Astrocyte (in vitro differentiated cells and primary cell): ENCODE measurements at regions not wholly inside any gene's neighbourhood (a gene's known extent, or its start where the extent isn't known, plus 50 kb on each side); places are given as distances from the start of the nearest gene placed in this dataset.
A peak's percentile ranks its signal among the peaks of the same experiment; 100 is the strongest.

Experiments
- DNase-seq: peaks from one replicate; pipeline ENCODE4 v3.0.0-alpha.2; 2010; ENCODE audit warnings: low read depth
- FAIRE-seq: peaks from 2 replicates; lab custom pipeline; 2011; peaks lifted over from hg19 to GRCh38; lab: Jason Lieb, UNC
- H2AFZ ChIP-seq: 2 replicates; pipeline ENCODE4 v1.6.0; 2012; ENCODE audit warnings: low read depth, low read length, inconsistent platforms
- H3K27ac ChIP-seq: 2 replicates; pipeline ENCODE4 v1.5.1; 2011; ENCODE audit warnings: low read depth, low read length, inconsistent platforms
- H3K27me3 ChIP-seq: 2 replicates; pipeline ENCODE4 v1.6.0; 2011; ENCODE audit warnings: low read length, inconsistent platforms; ENCODE audit not compliant: insufficient read depth
- H3K36me3 ChIP-seq: 2 replicates; pipeline ENCODE4 v1.5.1; 2011; ENCODE audit warnings: low read length, inconsistent platforms; ENCODE audit not compliant: insufficient read depth
- H3K4me1 ChIP-seq: 2 replicates; pipeline ENCODE4 v1.5.1; 2011; ENCODE audit warnings: low read length, inconsistent platforms; ENCODE audit not compliant: insufficient read depth
- H3K4me2 ChIP-seq: 2 replicates; pipeline ENCODE4 v1.6.0; 2012; ENCODE audit warnings: low read length, inconsistent platforms
- H3K4me3 ChIP-seq: 2 replicates; pipeline ENCODE4 v1.5.1; 2011; ENCODE audit warnings: low read depth, mild to moderate bottlenecking, low read length, inconsistent platforms; ENCODE audit not compliant: insufficient read depth
- H3K79me2 ChIP-seq: 2 replicates; pipeline ENCODE4 v1.6.0; 2012; ENCODE audit warnings: mild to moderate bottlenecking, low read length, inconsistent platforms; ENCODE audit not compliant: insufficient read depth
- H3K9ac ChIP-seq: 2 replicates; pipeline ENCODE4 v1.6.0; 2012; ENCODE audit warnings: mild to moderate bottlenecking, low read length, inconsistent platforms
- H3K9me3 ChIP-seq: 2 replicates; pipeline ENCODE4 v1.5.1; 2012; ENCODE audit warnings: low read depth, mild to moderate bottlenecking, low read length, inconsistent platforms; ENCODE audit not compliant: insufficient read depth
- H4K20me1 ChIP-seq: 2 replicates; pipeline ENCODE4 v1.6.0; 2012; ENCODE audit warnings: low read length, inconsistent platforms; ENCODE audit not compliant: insufficient read depth
- H3K27ac Mint-ChIP-seq: one replicate; pipeline ENCODE4 v1.8.0; 2021; ENCODE audit warnings: mild to moderate bottlenecking, mixed read lengths; ENCODE audit not compliant: unreplicated experiment
- H3K27me3 Mint-ChIP-seq: one replicate; pipeline ENCODE4 v1.8.0; 2021; ENCODE audit warnings: low read depth, mixed read lengths; ENCODE audit not compliant: unreplicated experiment
- H3K36me3 Mint-ChIP-seq: one replicate; pipeline ENCODE4 v1.8.0; 2021; ENCODE audit warnings: low read depth, mixed read lengths; ENCODE audit not compliant: unreplicated experiment
- H3K4me1 Mint-ChIP-seq: one replicate; pipeline ENCODE4 v1.8.0; 2021; ENCODE audit warnings: low read depth, mixed read lengths; ENCODE audit not compliant: unreplicated experiment
- H3K4me3 Mint-ChIP-seq: one replicate; pipeline ENCODE4 v1.8.0; 2021; ENCODE audit warnings: mild to moderate bottlenecking, moderate library complexity, mixed read lengths; ENCODE audit not compliant: unreplicated experiment
- H3K9me3 Mint-ChIP-seq: one replicate; pipeline ENCODE4 v1.8.0; 2021; ENCODE audit warnings: mild to moderate bottlenecking, mixed read lengths; ENCODE audit not compliant: unreplicated experiment
- EZH2 ChIP-seq: IDR thresholded peaks from 2 replicates; pipeline ENCODE4 v1.6.1; 2012; ENCODE audit warnings: mild to moderate bottlenecking, low read length, inconsistent platforms; ENCODE audit not compliant: insufficient read depth
- TF ChIP-seq, protein P1 (sequence below): IDR thresholded peaks from 2 replicates; pipeline ENCODE4 v1.5.1; 2011; ENCODE audit warnings: low read depth, mild to moderate bottlenecking, inconsistent platforms, low read length, moderate library complexity; ENCODE audit not compliant: insufficient read depth

DNA sequence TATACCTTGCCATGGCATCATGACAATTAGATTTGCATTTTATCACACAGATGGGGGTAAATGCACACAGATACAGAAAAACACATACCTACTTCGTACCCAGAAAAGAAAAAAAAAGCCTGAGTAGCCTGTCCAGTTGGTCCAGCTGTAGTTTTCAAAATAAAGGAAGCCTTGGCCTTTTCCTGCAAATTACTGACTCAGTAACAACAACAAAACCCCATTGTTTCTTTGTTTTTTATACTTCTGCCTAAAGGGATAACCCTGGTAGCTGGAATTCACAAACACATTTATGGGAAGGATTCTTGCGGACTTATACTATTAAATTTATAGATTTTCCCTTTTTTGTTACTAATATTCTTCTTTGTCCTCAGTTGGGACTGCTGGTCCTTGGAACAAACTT, 156.4 kb upstream of the PCDH10 start:
- H3K27ac ChIP-seq = no peak overlapping the region
- FAIRE-seq (no peak), DNase-seq (no peak)
- Mint-ChIP-seq H3K4me3 (no peak overlapping the region), H3K4me1 (peaks cover 4% of the 10 kb centered on the region), H3K27ac (no peak overlapping the region), H3K36me3 (no peaks in the 10 kb centered on the region), H3K27me3 (no peaks in the 10 kb centered on the region), H3K9me3 (no peaks in the 10 kb centered on the region)
- no peak overlapping the region for H3K4me2 ChIP-seq
- H3K9me3 ChIP-seq = peaks cover under 1% of the 10 kb centered on the region
- H3K9ac ChIP-seq = no peak overlapping the region
- H3K36me3 ChIP-seq = no peaks in the 10 kb centered on the region
- H4K20me1 ChIP-seq = no peaks in the 10 kb centered on the region
- no peaks in the 10 kb centered on the region for H3K79me2 ChIP-seq
- no peak overlapping the region for H2AFZ ChIP-seq
- H3K4me3 ChIP-seq = no peak overlapping the region
- TF ChIP-seq EZH2 = no peak
- TF ChIP-seq, protein P1, sequence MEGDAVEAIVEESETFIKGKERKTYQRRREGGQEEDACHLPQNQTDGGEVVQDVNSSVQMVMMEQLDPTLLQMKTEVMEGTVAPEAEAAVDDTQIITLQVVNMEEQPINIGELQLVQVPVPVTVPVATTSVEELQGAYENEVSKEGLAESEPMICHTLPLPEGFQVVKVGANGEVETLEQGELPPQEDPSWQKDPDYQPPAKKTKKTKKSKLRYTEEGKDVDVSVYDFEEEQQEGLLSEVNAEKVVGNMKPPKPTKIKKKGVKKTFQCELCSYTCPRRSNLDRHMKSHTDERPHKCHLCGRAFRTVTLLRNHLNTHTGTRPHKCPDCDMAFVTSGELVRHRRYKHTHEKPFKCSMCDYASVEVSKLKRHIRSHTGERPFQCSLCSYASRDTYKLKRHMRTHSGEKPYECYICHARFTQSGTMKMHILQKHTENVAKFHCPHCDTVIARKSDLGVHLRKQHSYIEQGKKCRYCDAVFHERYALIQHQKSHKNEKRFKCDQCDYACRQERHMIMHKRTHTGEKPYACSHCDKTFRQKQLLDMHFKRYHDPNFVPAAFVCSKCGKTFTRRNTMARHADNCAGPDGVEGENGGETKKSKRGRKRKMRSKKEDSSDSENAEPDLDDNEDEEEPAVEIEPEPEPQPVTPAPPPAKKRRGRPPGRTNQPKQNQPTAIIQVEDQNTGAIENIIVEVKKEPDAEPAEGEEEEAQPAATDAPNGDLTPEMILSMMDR = no peak
- no peaks in the 10 kb centered on the region for H3K4me1 ChIP-seq
- no peaks in the 10 kb centered on the region for H3K27me3 ChIP-seq

DNA sequence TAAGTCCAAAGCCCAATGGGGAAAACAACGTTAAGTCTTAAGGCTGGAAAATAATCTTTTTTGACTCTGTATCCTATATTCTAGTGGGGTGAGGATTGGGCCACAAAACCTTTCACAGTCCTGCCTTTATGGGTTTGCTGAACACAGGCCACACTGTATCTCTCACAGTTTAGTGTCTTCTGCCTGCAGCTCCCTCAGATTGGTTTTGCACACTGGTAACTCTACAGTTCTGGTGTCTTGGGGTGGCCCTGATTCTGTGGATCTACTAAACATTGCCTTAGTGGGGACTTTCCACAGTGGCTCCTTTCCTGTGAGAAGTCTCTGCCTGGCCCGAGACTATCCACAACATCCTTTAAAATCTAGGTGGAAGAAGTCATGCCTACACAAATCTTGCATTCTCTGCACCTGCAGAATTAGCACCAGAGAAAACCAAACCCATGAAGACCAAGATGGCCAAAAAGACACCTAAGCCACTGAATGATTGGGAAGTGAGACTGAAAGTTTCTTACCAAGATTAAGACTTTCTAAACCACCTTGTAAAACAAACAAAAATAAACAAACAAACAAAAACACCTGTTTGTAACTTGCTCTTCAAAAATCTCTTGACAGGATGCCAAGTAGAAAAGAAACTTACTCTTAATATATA, 150.4 kb upstream of the PCDH10 start:
- no peak overlapping the region for H3K9ac ChIP-seq
- H3K27ac Mint-ChIP-seq = no peak overlapping the region
- H3K4me3 ChIP-seq = no peak overlapping the region
- H3K36me3 ChIP-seq = no peaks in the 10 kb centered on the region
- peaks cover 19% of the 10 kb centered on the region for H3K4me1 Mint-ChIP-seq
- no peaks in the 10 kb centered on the region for H3K27me3 ChIP-seq
- no peaks in the 10 kb centered on the region for H3K27me3 Mint-ChIP-seq
- H4K20me1 ChIP-seq = no peaks in the 10 kb centered on the region
- no peak overlapping the region for H2AFZ ChIP-seq
- no peak overlapping the region for H3K27ac ChIP-seq
- FAIRE-seq = no peak
- DNase-seq = no peak
- no peak overlapping the region for H3K4me2 ChIP-seq
- H3K79me2 ChIP-seq = no peaks in the 10 kb centered on the region
- no peaks in the 10 kb centered on the region for H3K9me3 Mint-ChIP-seq
- TF ChIP-seq EZH2 = no peak
- TF ChIP-seq, protein P1 = no peak
- H3K9me3 ChIP-seq = peaks cover 2% of the 10 kb centered on the region
- no peaks in the 10 kb centered on the region for H3K4me1 ChIP-seq
- no peaks in the 10 kb centered on the region for H3K36me3 Mint-ChIP-seq
- no peak overlapping the region for H3K4me3 Mint-ChIP-seq

DNA sequence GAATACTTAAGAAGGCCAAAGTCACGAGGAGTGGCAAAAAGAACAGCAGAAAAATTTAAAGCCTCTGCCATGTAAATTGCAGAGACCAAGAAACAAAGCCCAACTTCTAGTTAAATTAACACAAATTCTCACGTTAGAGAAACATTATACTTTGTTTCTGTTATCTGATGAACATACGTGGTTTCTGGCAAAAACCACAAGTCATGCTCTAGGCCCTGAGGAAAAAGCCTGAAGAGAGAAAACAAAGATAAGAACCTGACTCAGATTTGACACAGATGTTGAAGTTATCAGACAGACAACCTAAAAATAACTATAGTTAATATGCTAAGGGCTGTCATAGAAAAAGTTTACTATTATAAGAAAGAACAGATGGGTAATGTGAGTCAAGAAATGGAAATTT, 149.1 kb upstream of the PCDH10 start:
- no peak overlapping the region for H3K27ac ChIP-seq
- no peaks in the 10 kb centered on the region for H3K36me3 ChIP-seq
- H3K27me3 Mint-ChIP-seq = no peaks in the 10 kb centered on the region
- no peak overlapping the region for H3K4me3 Mint-ChIP-seq
- FAIRE-seq = no peak
- H3K79me2 ChIP-seq = no peaks in the 10 kb centered on the region
- H3K4me2 ChIP-seq = no peak overlapping the region
- H3K9me3 Mint-ChIP-seq = no peaks in the 10 kb centered on the region
- H4K20me1 ChIP-seq = no peaks in the 10 kb centered on the region
- no peaks in the 10 kb centered on the region for H3K27me3 ChIP-seq
- H3K27ac Mint-ChIP-seq = peak overlapping the region; percentile 64
- peaks cover 19% of the 10 kb centered on the region for H3K4me1 Mint-ChIP-seq
- no peaks in the 10 kb centered on the region for H3K36me3 Mint-ChIP-seq
- peaks cover 2% of the 10 kb centered on the region for H3K9me3 ChIP-seq
- H3K9ac ChIP-seq = no peak overlapping the region
- TF ChIP-seq EZH2 = no peak
- TF ChIP-seq, protein P1 = no peak
- DNase-seq = peak; percentile 75
- no peaks in the 10 kb centered on the region for H3K4me1 ChIP-seq
- no peak overlapping the region for H2AFZ ChIP-seq
- H3K4me3 ChIP-seq = no peak overlapping the region
